Panc1 (cell line): ENCODE measurements at regions not wholly inside any gene's neighbourhood (a gene's known extent, or its start where the extent isn't known, plus 50 kb on each side); places are given as distances from the start of the nearest gene placed in this dataset.

Source experiments
- CTCF ChIP-seq: fragments of 450-650 bp; IDR thresholded peaks from 2 replicates; pipeline ENCODE4 v1.5.1; 2017; ENCODE audit warnings: mild to moderate bottlenecking
- POLR2AphosphoS5 ChIP-seq: IDR thresholded peaks from 2 replicates; pipeline ENCODE4 v1.6.1; 2012; ENCODE audit warnings: mild to moderate bottlenecking, low read depth, low read length, moderate library complexity
- REST ChIP-seq, 2 experiments: IDR thresholded peaks; 2 replicates each; pipeline ENCODE4 v1.6.1; 2011 to 2012; ENCODE audit warnings: low read depth in 2 of 2, control low read depth in 1 of 2, low read length in 1 of 2, mild to moderate bottlenecking in 1 of 2, moderate library complexity in 1 of 2; ENCODE audit not compliant: insufficient read depth in 1 of 2

- TF ChIP-seq CTCF (no peak), POLR2AphosphoS5 (no peak), REST (IDR thresholded peaks at IDR 0.05; ENCODE audit: insufficient read depth in 1 of 2, low read depth in 2 of 2, low read length in 1 of 2) (no peak)
Measured at GRCh38 chr12:93003531-93004239, 74.6 kb upstream of the EEA1 start.
